ENCODE measurements at regions not wholly inside any gene's neighbourhood (a gene's known extent, or its start where the extent isn't known, plus 50 kb on each side); places are given as distances from the start of the nearest gene placed in this dataset.

DNA sequence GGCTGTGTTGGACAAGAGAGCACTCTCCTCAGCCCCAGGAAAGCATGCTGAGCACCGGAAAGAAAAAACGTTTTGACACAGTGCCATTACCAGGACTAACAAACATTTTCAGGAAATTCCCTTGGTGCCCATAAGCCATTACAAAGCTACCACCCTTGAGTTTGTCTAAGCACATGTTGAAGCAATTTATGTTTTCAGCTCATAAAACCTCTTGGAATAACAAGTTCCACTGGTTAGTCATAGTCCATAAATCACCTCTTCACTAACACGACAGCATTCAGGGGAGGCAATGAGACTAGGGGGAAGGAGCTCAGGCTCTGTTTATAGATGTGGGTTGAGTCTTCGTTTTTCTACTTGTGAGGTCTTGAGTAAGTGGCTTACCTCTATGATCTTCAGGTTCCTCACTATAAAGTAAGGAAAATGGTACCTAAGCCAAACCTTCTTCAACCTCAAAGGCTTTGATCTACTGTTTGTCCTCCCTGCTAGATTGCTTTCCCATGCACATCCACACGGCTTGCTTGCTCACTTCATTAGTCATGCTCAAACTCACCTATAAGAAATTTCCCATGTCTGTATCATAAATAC, 65.4 kb downstream of the DRD1 start:
- WGBS, 2 donors: 2 to 18% methylated on average over 5 of the region's 5 CpGs
- TF ChIP-seq CTCF (IDR thresholded peaks at IDR 0.05) (no peak), POLR2AphosphoS5 (IDR thresholded peaks at IDR 0.05) (no peak), EP300 (IDR thresholded peaks at IDR 0.05) (no peak), POLR2A (IDR thresholded peaks at IDR 0.05) (no peak)
- H3K4me3 ChIP-seq: no peak overlapping the region
- peaks cover 0 to 6% (median 0%) of the 10 kb centered on the region in 3 donors for H3K27me3 ChIP-seq
- H3K36me3 ChIP-seq: no peaks in the 10 kb centered on the region
- H3K27ac ChIP-seq: no peak overlapping the region
- no peaks in the 10 kb centered on the region for H3K4me1 ChIP-seq
- H3K9me3 ChIP-seq: no peaks in the 10 kb centered on the region
- no peak for DNase-seq
- intact Hi-C loops (cut with DNase I): no loop called here

DNA sequence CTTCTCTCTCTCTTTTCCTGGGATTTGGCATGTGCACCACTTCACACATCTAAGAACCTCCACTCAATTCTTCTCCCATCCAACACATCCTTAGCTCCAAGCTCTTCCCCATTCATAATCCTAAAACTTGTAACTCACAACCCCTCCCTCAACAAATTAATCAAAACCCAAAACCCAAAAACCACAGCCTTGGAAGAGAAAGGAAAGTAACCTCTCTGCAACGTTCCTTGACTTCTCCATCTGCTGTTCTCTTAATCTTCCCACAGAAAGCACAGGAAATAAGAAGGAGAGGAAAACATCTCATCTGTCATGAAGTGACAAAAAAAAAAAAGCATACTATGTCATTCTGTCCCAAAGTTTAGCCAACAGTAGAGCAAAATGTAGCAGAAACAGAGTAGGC, 66.2 kb downstream of the DRD1 start:
- Histone ChIP-seq H3K27ac (no peak overlapping the region), H3K4me1 (no peaks in the 10 kb centered on the region), H3K36me3 (no peaks in the 10 kb centered on the region), H3K4me3 (no peak overlapping the region), H3K27me3 (peaks cover 0 to 6% (median 0%) of the 10 kb centered on the region in 3 donors), H3K9me3 (no peaks in the 10 kb centered on the region)
- 11% methylated on average over 1 of the region's 1 CpG for WGBS, 2 donors
- intact Hi-C loops (cut with DNase I): no loop called here
- no peak for DNase-seq
- TF ChIP-seq EP300 (IDR thresholded peaks at IDR 0.05) (no peak), CTCF (IDR thresholded peaks at IDR 0.05) (no peak), POLR2A (IDR thresholded peaks at IDR 0.05) (no peak), POLR2AphosphoS5 (IDR thresholded peaks at IDR 0.05) (no peak)

DNA sequence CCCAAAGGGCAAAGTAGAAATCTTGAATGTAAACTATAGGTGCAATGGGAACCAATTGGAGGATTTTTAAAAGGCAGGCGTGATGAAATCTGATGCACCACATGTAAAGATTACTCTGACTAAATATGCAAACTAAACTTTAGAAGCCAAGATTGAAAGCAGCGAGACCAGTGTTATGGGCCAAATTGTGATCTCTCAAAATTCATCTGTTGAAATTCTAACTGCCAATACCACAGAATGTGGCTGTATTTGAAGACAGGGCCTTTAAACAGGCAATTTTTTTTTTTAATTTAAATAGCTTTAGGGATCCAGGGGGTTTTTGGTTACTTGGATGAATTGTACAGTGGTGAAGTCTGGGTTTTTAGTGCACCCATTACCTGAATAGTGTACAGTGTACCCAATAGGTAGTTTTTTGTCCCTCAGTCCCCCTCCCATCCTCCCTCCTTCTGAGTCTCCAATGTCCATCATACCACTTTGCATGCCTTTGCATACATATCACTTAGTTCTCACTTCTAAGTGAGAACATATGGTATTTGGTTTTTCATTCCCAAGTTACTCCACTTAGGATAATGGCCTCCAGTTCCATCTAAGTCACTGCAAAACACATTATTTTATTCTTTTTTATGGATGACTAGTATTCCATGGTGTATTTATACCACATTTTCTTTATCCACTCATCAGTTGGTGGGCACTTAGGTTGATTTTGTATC, 69.7 kb downstream of the DRD1 start:
- intact Hi-C loops (cut with DNase I): no loop called here
- Histone ChIP-seq H3K4me3 (no peak overlapping the region), H3K27ac (no peak overlapping the region), H3K36me3 (no peaks in the 10 kb centered on the region), H3K27me3 (peaks cover 0 to 6% (median 0%) of the 10 kb centered on the region in 3 donors), H3K4me1 (no peaks in the 10 kb centered on the region), H3K9me3 (no peaks in the 10 kb centered on the region)
- 90 to 95% methylated on average over 2 of the region's 2 CpGs for WGBS, 2 donors
- DNase-seq: no peak
- no peak for TF ChIP-seq EP300 (IDR thresholded peaks at IDR 0.05)
- no peak for TF ChIP-seq POLR2A (IDR thresholded peaks at IDR 0.05)
- TF ChIP-seq POLR2AphosphoS5 (IDR thresholded peaks at IDR 0.05): no peak
- no peak for TF ChIP-seq CTCF (IDR thresholded peaks at IDR 0.05)

DNA sequence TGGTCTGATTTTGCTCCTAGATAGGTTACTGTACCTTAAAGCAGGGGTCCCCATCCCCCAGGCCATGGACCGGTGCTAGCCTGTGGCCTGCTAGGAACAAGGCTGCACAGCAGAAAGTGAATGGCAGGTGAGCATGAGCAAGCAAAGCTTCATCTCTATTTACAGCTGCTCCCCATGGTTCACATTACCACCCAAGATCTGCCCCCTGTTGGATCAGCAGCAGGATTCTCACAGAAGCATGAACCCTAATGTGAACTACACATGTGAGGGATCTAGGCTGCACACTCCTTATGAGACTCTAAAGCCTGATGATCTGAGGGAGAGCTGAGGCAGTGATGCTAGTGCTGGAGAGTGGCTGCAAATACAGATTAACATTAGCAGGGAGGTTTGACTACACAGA, 78.1 kb downstream of the DRD1 start:
- WGBS, 2 donors: 96 to 100% methylated on average over 1 of the region's 1 CpG
- intact Hi-C loops (cut with DNase I): no loop called here
- no peaks in the 10 kb centered on the region for H3K36me3 ChIP-seq
- no peak overlapping the region for H3K27ac ChIP-seq
- TF ChIP-seq CTCF (IDR thresholded peaks at IDR 0.05) (no peak), POLR2A (IDR thresholded peaks at IDR 0.05) (no peak), POLR2AphosphoS5 (IDR thresholded peaks at IDR 0.05) (no peak), EP300 (IDR thresholded peaks at IDR 0.05) (no peak)
- no peaks in the 10 kb centered on the region for H3K4me1 ChIP-seq
- DNase-seq: no peak
- no peak overlapping the region for H3K4me3 ChIP-seq
- no peaks in the 10 kb centered on the region for H3K27me3 ChIP-seq
- no peaks in the 10 kb centered on the region for H3K9me3 ChIP-seq

Measured in sigmoid colon (tissue), 6 donors.